Skeletal muscle tissue (tissue), 3 donors: ENCODE measurements at regions not wholly inside any gene's neighbourhood (a gene's known extent, or its start where the extent isn't known, plus 50 kb on each side); places are given as distances from the start of the nearest gene placed in this dataset.

Source experiments
- H3K27ac ChIP-seq: one replicate; pipeline ENCODE4 v1.7.0; 2013; ENCODE audit warnings: mild to moderate bottlenecking, low read depth, low read length, inconsistent platforms
- H3K27me3 ChIP-seq, 3 donors: one replicate each; pipeline ENCODE4 v1.7.0; 2013; ENCODE audit warnings: low read length in 3 of 3; ENCODE audit not compliant: control insufficient read depth in 3 of 3, insufficient read depth in 3 of 3
- H3K36me3 ChIP-seq, 3 donors: one replicate each; pipeline ENCODE4 v1.7.0; 2013; ENCODE audit warnings: low read length in 3 of 3; ENCODE audit not compliant: control insufficient read depth in 3 of 3, insufficient read depth in 3 of 3
- H3K4me1 ChIP-seq, 3 donors: one replicate each; pipeline ENCODE4 v1.7.0; 2013; ENCODE audit warnings: low read length in 3 of 3, mild to moderate bottlenecking in 3 of 3; ENCODE audit not compliant: control insufficient read depth in 3 of 3, insufficient read depth in 3 of 3
- H3K4me3 ChIP-seq, 3 donors: one replicate each; pipeline ENCODE4 v1.7.0; 2013; ENCODE audit warnings: low read length in 3 of 3
- H3K9ac ChIP-seq, 3 donors: one replicate each; pipeline ENCODE4 v1.7.0; 2013; ENCODE audit warnings: low read length in 3 of 3, mild to moderate bottlenecking in 3 of 3, moderate library complexity in 2 of 3, low read depth in 1 of 3
- H3K9me3 ChIP-seq, 3 donors: one replicate each; pipeline ENCODE4 v1.7.0; 2013; ENCODE audit warnings: low read length in 3 of 3; ENCODE audit not compliant: control insufficient read depth in 3 of 3
- donor health status: Osteomylitis.

DNA sequence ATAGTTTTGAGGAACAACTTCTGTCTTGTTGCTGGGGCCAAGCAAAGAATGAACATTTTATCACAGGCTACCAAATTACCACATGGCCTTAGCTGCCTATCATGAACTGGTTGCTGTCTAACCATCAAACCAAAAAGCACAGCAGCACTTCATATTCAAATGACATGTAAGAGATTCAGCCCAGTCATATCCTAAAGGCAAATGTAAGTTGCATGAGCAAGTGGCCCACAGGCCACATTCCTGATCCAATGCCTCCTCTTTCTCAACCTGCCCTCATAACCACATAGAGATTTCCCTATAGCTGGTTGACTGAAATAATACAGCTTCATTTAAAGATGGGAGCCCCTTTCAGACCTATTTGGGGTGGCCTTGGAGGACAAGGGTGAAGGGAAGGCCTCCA lies 572.3 kb downstream of the IRS1 start:
- no peak overlapping the region for H3K27ac ChIP-seq
- H3K27me3 ChIP-seq, result no peaks in the 10 kb centered on the region
- H3K36me3 ChIP-seq, result no peaks in the 10 kb centered on the region
- no peaks in the 10 kb centered on the region for H3K9me3 ChIP-seq
- no peak overlapping the region for H3K4me3 ChIP-seq
- H3K9ac ChIP-seq, result no peak overlapping the region
- no peaks in the 10 kb centered on the region for H3K4me1 ChIP-seq

DNA sequence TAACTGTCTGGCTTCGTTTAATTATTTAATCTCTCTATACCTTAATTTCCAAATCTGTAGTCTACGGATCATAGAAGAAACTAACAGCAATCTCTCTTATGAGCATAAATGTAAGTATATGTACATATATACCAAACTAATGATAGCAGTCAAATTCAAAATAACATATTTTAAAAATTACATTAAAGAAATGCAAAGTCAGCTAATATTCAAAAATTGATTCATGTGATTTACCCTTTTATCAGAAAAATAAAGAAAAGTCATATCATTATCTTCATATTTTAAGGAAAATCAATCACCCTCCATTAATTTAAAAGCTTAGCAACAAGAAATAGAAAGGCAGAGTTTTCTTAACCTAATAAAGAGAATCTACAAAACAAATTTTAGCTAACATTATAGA lies 575.9 kb downstream of the IRS1 start:
- no peaks in the 10 kb centered on the region for H3K27me3 ChIP-seq
- H3K9me3 ChIP-seq, result no peaks in the 10 kb centered on the region
- H3K4me1 ChIP-seq, result no peaks in the 10 kb centered on the region
- no peak overlapping the region for H3K27ac ChIP-seq
- no peaks in the 10 kb centered on the region for H3K36me3 ChIP-seq
- no peak overlapping the region for H3K9ac ChIP-seq
- H3K4me3 ChIP-seq, result no peak overlapping the region

DNA sequence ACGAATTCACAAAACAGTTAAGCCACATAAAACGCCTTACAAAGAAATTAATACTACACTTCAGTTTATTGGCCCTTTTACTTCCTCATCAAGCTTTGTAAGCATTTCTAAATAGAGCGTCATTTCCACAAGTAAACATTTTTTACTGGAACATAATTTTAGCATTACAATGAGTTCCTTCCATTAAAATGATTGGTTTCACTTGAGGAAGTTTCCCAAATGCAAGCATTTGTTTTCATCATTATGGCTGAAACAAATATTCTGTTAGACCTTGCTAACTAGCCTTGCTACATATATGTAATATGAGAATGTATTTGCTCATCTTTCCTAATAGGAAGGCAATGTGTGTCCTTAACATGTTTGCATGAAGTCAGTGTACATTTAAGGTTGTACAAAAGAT lies 579.1 kb downstream of the IRS1 start:
- H3K9ac ChIP-seq, result no peak overlapping the region
- H3K27ac ChIP-seq, result no peak overlapping the region
- no peaks in the 10 kb centered on the region for H3K27me3 ChIP-seq
- no peak overlapping the region for H3K4me3 ChIP-seq
- H3K36me3 ChIP-seq, result no peaks in the 10 kb centered on the region
- no peaks in the 10 kb centered on the region for H3K9me3 ChIP-seq
- H3K4me1 ChIP-seq, result no peaks in the 10 kb centered on the region

DNA sequence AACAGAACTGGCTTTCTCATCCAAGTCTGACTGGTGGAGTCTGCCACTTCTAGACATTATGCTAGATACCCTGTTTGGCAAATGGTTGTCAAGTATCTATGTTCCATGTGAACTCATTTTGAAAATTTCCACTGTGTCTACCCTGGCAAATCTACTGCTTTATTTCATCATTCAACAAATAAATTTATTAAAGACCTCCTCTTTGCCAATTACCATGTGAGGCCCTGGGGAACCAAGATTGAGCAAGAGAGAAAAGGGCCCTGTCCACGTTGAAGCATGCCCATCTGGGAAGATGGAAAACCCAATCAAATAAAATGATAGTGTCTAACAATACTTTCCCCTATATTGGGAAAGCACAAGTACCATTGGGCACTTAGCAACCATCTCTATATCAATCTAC lies 582.4 kb downstream of the IRS1 start:
- no peaks in the 10 kb centered on the region for H3K27me3 ChIP-seq
- H3K4me3 ChIP-seq, result no peak overlapping the region
- H3K4me1 ChIP-seq, result no peaks in the 10 kb centered on the region
- H3K9ac ChIP-seq, result no peak overlapping the region
- H3K27ac ChIP-seq, result no peak overlapping the region
- no peaks in the 10 kb centered on the region for H3K9me3 ChIP-seq
- no peaks in the 10 kb centered on the region for H3K36me3 ChIP-seq

DNA sequence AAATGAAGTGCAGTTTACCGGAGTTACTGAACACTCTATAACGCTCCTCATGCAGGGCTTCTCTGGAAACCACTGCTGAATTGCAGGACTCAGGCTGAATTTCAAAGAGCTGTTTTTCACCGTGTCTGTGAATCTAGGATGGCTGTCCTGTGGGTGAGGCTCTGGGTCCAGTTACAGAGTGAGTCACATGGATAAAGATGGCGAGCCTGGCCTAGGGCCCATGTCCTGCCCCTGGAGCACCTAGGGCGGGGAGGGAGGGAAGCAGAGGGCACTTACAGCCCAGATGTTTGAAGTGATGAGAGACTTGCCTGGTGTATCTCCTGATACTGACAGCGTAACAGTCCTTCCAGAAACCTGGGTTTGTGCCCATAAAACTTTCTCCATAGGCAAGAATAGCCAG lies 583.0 kb downstream of the IRS1 start:
- H3K9ac ChIP-seq, result no peak overlapping the region
- no peaks in the 10 kb centered on the region for H3K27me3 ChIP-seq
- H3K36me3 ChIP-seq, result no peaks in the 10 kb centered on the region
- no peak overlapping the region for H3K27ac ChIP-seq
- H3K4me1 ChIP-seq, result no peaks in the 10 kb centered on the region
- H3K9me3 ChIP-seq, result no peaks in the 10 kb centered on the region
- H3K4me3 ChIP-seq, result no peak overlapping the region

DNA sequence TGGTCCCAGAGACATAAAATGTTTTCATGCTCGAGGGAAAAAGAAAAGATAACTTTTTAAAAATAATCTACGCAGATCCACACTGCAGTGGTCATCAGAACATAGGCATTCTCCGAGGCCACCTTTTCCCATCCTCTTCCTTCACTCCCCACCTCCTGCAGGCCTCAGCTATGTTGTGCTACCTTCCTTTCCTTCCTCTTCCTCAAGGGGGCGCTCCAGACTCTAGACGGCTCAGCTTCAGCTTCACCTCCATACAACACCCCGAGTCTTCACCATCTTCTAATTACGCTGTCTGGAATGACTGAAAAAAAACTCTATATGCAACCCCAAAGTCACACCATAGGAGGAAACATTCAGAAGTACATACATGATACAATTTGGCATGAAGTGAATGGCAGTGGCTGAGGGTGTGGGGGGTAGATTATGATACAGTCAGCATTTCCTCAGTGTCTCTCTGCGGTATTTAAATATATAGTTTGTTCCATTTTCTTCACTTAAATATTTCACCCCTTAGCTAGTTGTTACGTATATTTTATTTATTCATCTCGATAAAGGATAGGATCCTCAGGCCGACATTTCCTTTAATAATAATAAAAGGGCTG lies 583.6 kb downstream of the IRS1 start:
- Histone ChIP-seq H3K27ac (no peak overlapping the region), H3K9ac (no peak overlapping the region), H3K36me3 (no peaks in the 10 kb centered on the region), H3K27me3 (no peaks in the 10 kb centered on the region), H3K4me1 (no peaks in the 10 kb centered on the region), H3K9me3 (no peaks in the 10 kb centered on the region), H3K4me3 (no peak overlapping the region)

DNA sequence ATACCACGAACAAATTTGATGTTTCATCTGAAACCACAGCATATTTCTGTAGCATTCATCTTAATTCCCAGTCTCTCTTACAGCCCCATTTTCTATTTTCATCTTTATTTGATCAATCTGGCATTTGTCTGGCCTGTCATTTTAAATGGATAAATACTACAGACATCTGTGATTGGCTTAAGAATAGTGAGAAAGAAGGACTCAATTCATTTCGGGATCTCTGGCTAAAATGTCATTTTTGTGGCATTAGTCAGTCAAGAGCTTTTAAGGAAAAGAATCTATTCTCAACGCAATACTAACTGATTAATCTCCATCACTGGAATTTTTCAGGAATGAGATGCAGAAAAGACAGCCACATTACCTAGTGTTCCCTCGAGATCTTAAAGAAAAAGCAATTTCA lies 585.9 kb downstream of the IRS1 start:
- no peaks in the 10 kb centered on the region for H3K4me1 ChIP-seq
- H3K27me3 ChIP-seq, result no peaks in the 10 kb centered on the region
- H3K9ac ChIP-seq, result no peak overlapping the region
- no peak overlapping the region for H3K27ac ChIP-seq
- no peak overlapping the region for H3K4me3 ChIP-seq
- H3K9me3 ChIP-seq, result no peaks in the 10 kb centered on the region
- no peaks in the 10 kb centered on the region for H3K36me3 ChIP-seq

DNA sequence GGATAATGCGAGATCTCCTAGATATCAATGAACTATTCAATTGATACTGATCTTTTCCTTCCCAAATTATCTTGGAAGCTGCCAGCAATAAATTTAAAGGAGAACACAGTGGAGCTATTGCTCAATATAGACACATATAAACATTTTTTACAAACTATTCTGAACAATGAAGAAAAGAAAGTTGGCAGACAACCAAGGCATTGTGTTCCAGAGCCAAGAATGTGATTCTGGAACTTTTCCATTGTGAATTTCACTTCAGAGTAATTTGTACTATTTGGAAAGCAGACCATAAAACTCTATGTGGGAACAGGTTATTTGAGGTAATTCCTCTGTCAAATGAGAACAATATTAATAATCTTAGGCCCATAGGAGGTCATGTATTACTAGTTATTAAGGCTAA lies 588.2 kb downstream of the IRS1 start:
- no peaks in the 10 kb centered on the region for H3K4me1 ChIP-seq
- no peak overlapping the region for H3K4me3 ChIP-seq
- no peak overlapping the region for H3K9ac ChIP-seq

DNA sequence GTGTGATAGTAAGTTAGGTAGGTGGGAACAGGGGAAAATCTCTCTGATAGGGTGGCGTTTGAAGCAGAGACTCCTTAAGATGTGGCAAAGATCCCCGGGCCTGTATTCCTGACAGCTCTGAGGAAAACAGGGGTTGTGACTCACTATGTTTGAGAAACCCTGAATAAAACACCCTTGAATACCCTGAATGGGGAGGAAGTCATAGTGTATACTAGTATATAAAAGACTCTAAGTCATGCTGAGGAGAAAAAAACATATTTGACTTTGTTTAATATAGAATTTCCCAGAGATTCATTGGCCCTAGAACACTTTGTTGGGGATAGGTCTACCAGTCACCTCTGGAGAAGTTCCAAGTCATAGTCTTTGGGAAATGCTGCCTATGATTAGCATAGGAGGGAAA lies 590.9 kb downstream of the IRS1 start:
- Histone ChIP-seq H3K9ac (no peak overlapping the region), H3K9me3 (no peaks in the 10 kb centered on the region), H3K36me3 (no peaks in the 10 kb centered on the region), H3K4me3 (no peak overlapping the region), H3K27me3 (no peaks in the 10 kb centered on the region), H3K27ac (no peak overlapping the region), H3K4me1 (no peaks in the 10 kb centered on the region)

More for the DNA sequence above, 588.2 kb downstream of the IRS1 start:
- H3K27me3 ChIP-seq, result no peaks in the 10 kb centered on the region
- H3K9me3 ChIP-seq, result no peaks in the 10 kb centered on the region
- no peaks in the 10 kb centered on the region for H3K36me3 ChIP-seq
- H3K27ac ChIP-seq, result no peak overlapping the region

DNA sequence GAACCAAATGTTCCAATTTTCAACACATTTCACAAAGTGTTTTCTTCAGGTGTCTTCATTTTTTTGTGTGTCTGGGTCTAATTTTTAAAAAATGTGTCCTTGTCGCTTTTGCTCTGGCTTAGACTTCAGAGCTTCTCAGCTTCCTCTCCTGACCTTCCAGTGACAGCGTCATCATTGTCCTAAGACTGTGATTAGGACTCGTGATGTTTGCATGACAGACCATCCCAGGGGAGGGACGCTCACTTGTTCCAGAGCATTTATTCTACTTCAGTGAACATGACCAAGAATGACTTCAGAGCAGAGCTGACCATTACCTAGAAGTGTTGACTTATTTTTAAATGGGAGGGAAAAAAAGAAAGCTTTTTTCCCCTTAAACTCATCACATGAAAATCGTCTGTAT lies 591.9 kb downstream of the IRS1 start:
- H3K36me3 ChIP-seq, result no peaks in the 10 kb centered on the region
- H3K9ac ChIP-seq, result no peak overlapping the region
- no peaks in the 10 kb centered on the region for H3K9me3 ChIP-seq
- no peak overlapping the region for H3K27ac ChIP-seq
- peak overlapping the region in 2 of 3 donors; percentile 4 to 20 for H3K4me3 ChIP-seq
- no peaks in the 10 kb centered on the region for H3K4me1 ChIP-seq
- H3K27me3 ChIP-seq, result no peaks in the 10 kb centered on the region

DNA sequence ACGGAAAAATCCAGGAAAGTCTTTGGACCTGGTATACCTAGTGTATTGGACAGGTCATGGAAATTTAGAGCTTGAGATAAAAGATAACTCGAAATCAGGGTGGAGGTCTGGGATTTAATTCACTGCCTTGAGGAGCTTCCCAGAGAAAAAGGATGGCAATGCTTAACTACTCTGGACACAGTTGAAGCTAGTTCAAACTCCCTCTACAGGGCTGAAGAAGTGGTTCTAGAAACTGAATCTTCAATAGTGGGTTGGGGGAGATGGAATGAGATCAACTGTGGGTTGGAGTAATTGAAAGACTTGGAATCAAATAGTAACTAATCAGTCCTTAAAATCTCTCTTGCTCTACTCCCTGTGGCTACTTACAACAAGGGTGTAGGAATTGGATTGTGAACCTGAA lies 600.1 kb downstream of the IRS1 start:
- Histone ChIP-seq H3K4me3 (no peak overlapping the region), H3K9me3 (no peaks in the 10 kb centered on the region), H3K27me3 (no peaks in the 10 kb centered on the region), H3K9ac (no peak overlapping the region), H3K4me1 (no peaks in the 10 kb centered on the region), H3K36me3 (no peaks in the 10 kb centered on the region), H3K27ac (no peak overlapping the region)
